HG02798 (cell line): ENCODE measurements at regions not wholly inside any gene's neighbourhood (a gene's known extent, or its start where the extent isn't known, plus 50 kb on each side); places are given as distances from the start of the nearest gene placed in this dataset.

ENCODE experiments used
- ATAC-seq: cut with Tn5 transposase; IDR thresholded peaks from one replicate; pipeline ENCODE4 v1.9.1; 2021; ENCODE audit warnings: mild to moderate bottlenecking; ENCODE audit not compliant: unreplicated experiment, poor library complexity

DNA sequence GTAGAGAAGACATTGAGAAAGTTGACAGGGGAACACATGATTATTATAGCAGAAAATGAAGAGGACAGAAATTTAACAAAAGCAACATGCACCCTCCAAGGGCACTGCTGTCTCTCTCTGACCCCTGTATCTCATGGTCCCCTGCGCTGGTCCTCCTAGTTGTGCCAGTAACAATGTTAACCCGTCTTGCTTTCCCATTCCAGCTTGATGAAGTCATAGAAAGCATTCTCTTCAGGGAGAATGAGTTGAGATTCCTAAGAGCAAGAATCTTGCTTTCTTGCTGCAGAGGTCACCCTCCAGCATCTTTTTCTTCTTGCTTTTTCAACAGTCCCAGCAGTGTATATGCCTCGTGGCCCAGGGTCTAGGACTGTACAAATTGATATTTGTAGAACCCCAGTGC, 279.6 kb upstream of the ADAMTSL1 start:
- ATAC-seq = no peak

DNA sequence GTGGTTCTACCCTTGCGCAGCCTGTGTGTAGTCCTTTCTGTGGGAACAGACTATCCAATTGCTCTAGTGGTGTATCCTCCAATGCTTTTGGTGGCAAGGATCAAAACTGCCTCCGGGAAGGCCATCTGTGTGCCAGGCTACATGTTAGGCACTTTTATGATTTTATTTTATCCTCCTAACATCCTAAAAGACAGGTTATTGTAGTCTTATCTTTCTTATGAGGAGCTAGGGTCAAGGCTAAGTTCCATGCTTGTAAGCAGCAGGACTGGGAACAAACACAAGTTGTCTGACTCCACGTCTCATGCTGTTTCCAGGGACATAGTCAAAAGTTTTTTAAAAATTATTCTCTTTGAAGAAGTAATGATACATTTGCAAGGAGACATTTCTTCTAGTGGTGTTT, 278.7 kb upstream of the ADAMTSL1 start:
- no peak for ATAC-seq

DNA sequence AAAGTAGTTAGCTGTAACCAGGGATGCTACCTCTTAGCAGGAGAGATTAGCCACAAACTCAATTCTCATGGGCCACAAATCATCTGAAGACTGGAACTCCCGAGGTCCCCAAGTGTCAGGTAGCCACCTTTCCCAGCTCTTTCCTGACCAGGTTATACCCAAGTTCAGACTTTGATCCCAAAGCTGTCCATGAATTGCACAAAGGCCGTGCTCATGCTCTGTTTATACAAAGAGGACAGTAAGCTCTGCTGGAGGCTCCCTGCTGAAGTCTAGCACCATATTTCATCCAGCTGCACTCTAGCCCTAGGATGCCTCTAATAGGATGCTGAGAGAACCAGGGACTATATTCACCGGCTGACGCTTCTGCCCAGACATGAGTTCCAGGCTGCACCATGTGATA, 271.0 kb upstream of the ADAMTSL1 start:
- no peak for ATAC-seq

DNA sequence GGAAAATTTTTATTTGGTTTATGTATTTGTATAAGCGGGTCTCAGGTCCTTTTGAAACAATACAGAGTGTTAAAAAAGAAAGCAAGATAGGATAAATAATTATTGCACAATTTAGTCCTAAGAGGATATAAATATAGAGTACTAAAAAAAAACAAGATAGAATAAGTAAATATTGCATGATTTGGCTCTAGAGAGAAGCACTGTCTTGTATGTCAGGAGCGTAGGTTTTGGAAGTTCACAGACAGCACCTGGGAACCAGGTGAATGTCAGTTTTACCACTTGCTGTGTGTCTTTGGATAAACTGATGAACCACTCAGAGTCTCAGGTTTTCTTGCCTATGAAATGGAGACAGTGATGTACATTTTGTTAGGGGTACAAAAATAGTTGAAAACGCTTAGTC, 266.2 kb upstream of the ADAMTSL1 start:
- ATAC-seq = no peak

DNA sequence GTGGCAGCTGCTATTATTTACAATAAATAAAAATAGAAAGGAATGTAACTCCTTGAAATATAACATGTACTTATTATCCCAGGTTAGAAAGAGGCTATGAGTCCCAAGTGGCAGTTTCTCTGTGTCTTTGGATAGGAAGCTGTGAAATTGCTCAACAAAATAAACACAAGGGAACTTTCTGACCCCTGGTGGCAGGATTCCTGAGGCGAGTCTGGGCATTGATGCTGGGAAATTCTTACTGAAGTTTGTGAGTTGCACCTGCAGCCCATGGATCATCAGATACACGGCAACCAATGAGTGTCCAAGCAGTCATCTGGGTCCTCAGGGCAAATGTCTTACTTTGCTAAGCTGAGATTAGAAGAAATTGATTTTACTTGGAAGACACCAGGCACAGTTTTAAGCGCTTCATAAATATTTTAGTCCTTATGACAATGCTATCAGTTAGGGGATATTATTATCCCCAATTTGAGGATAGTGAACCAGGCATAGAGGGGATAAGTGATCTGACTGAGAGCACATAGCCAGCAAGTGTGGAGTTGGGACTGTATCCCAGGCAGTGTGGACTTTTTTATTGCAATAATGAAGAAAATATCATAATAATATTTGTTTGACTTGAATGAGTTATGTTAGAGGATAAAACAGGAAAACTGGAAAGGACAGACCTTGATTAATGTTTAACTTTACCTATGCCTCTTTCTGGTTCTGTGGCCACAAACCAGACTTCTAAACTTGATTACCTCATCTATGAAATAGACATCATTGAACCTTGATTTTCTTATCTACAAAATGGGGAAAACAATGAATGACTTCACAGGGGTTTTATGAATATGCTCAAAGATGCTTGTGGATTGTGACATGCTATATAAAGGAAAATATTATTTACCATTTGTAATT, 265.5 kb upstream of the ADAMTSL1 start:
- no peak for ATAC-seq

DNA sequence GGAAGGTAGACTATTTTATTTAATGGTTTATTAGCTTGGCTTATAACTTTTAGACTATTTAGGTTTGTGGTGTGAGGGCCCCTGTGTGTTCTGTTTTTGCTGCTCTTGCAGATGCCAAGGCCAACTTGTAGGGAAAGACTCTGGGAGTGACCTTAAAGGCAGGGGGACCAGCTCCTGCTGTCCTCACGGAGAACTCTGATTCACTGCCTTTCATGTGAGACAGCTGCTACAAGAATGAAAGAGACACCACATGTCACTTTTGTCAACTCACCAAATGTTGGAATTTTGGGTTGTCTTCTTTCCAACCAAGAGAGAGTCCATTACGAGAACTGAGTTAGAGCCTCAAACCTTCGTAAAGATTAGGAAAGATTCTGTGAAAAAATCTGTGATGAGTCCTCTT, 258.3 kb upstream of the ADAMTSL1 start:
- no peak for ATAC-seq

DNA sequence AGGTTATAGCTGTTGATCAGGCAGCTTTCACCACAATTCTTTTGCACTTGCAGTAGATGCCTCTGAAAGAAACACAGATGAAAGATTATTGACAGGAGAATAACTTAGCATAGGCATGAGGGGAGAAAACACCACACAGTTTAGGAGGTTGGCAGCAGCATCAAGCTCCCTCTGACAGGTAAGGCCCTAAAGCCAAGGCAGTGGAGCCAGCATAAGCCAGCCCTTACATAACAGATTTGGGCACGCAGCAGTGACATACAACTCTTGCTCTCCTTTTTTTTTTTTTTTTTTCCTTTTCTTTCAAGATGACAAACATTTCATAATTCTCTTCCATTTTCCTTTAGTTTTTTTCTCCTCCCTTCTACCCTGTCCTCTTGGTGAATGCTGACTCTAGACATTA, 257.6 kb upstream of the ADAMTSL1 start:
- no peak for ATAC-seq

DNA sequence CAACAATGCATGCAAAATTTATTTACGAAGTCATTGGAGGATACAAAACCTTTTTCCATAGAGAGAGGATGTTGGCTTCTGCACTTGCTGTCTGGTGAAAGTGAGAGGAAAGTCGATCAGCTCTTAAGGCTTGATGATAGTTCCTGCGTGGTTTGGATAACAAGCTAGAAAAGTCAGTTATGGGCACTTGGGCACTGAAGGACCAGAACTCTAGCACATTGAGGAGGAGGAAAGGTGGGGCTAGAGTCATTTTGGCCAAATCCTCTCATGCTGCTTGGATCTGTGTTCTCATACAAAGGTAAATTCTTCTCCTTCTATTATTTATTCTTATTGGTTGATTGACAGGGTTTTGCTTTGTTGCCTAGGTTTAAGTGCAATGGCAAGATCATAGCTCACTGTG, 245.9 kb upstream of the ADAMTSL1 start:
- no peak for ATAC-seq

DNA sequence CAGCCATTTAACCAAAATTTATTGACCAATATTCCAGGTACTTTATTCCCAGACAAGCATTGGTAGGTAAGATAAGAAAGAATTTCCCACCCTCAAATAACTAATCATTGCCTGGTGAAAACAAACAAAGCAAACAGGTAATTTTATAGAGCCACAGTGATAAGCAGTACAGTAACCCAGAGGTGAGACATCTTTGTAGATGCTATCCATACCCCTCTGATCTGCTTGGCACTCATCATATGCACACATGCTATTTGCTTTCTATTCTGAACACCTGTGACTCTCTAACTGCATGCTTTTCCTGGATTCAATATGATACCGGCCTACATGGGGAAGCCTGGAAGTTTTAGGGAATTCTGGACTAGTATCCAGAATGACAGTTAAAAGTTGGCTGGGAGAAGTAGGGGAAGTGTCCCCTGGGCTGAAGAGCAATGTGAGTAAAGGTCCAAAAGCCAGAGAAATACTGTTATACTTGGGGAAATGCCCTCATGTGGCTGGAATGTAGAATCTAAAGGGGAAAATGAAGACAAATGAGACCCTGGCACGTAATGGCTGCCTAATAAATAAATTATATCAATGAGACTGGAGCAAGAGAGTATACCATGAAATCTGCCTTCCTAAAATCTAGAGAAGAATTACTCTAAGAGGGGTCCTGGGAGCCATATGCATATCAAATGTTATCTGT, 243.8 kb upstream of the ADAMTSL1 start:
- ATAC-seq = no peak

DNA sequence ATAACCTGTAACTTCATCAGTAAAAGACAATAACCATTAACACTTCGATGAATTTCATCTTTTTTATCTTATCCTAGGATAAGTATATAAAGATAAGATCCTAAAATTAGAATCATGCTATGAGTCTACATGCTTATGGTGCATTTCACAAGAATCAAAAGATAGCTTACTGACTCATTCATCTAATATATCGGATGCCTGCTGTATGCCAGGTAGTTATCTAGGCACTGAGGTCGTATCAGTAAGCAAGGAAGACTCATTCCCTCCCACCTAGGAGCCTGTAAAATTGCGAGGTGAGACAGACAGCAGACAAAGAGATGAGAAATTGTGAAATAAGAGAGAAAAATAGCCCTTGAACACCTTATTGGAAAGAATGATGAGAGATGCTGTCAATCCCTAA, 240.6 kb upstream of the ADAMTSL1 start:
- ATAC-seq = no peak

DNA sequence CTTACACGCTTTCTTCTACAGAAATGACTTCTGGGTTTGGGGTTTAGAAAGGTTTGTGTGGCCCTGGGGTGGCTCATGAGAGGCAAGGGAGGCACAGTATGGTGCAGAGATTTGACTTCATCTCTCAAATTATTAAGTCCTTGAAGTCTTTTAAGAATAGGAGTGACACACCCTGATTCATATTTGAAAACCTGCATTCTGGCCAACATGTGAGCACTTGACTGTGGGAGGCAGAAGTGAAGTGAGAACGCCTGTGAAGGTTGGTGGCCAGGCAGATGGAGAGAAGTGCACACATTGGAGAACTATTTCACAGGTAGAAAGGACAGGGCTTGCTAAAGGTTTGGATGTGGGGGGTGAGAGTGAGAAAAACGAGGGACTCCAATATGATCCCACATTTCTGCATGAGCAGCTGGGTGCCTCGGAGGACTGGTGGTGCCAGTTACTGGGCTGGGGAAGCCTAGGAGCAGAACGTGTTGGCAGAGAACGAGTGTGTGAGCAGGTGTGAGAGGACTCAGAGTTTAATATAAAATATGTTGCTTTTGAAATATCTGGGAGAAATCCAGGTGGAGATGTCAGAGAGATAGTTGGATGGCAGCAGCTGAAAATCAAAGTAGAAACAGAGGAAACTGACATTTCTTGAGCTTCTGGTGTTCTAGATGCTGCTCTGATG, 240.0 kb upstream of the ADAMTSL1 start:
- ATAC-seq = no peak

DNA sequence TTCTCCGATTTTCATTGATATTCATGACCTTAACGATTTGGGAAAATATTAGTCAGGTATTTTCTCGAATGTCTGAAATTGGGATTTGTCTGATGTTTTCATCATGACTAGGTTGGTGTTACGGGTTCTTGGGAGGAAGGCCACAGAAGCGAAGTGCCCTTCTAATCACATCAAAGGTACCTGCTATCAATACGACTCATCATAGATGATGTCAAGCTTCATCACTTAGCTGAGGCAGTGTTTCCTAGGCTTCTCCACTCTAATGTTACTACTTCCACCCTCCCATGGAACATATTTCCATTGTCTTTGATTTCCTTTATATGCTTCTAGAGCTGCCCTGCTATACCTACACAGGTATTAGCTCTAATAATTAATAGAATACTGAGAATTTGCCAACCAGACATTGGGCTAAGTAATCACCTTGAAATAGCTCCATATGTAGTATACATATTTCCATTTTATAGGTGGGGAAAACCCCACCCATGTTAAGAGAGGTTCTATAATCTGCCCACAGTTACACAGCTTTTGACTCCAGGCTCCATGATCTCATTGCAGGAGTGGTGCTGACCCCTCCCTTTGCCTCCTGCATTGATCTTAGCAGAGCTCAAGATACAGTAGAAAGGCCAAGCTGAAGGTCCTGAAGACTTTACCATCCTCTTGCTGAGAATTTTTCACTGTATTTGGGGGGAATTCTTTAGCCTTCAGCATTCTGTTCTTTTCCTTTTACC, 238.6 kb upstream of the ADAMTSL1 start:
- no peak for ATAC-seq

DNA sequence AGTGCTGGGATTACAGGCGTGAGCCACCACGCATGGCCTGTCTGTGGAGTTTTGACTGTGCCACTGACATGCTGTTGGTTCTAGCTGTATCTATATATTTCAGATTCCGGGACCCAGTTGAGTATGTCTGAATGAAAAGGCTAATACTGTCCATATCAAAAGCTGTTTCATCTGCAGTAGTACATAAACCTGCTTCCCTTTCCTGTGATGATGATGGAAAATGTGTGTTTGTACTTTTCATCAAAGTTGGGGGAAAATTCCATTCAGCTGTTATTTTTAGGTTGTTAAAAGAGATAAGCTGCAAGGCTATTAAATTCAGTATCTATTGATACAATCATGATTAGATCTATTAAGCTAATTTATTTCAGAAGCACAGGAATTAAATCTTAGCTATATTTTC, 237.6 kb upstream of the ADAMTSL1 start:
- no peak for ATAC-seq

DNA sequence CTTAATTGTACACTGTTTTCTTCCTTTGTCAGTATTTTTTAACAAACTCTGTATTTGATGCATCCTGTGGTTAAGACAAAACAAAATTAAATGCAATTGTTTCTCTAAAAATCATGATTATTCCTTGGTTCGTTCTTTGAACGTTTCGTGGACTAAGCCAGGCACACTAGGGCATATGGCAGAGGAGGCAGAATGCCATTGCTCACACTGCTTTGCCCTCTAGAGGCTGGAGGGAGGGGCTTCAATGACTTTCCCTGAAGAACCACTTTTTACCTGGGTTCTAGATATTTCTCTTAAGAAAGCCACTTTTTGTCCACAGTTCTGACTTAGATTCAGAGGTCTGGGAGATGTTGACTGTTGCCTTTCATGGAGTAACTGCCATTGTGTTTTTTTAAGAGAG, 236.2 kb upstream of the ADAMTSL1 start:
- no peak for ATAC-seq

DNA sequence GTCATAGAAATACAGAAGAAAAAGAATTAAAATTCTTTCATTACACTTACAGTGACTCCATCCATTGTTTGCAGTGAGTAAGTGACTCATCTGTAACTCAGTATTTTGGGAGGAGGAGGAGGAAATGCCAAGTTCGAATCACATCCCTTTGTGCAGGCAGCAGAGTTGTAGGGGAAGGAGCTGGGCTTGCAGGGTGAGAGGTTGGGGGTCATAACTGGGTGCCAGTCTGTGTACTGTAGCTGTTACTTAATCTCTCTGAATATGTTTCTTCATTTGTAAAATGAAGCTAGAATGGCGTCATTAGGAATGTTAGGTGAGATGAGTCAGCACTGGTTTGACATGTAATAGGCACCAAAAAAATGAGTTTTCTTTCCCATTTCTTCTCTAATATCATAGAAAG, 235.7 kb upstream of the ADAMTSL1 start:
- ATAC-seq = no peak

DNA sequence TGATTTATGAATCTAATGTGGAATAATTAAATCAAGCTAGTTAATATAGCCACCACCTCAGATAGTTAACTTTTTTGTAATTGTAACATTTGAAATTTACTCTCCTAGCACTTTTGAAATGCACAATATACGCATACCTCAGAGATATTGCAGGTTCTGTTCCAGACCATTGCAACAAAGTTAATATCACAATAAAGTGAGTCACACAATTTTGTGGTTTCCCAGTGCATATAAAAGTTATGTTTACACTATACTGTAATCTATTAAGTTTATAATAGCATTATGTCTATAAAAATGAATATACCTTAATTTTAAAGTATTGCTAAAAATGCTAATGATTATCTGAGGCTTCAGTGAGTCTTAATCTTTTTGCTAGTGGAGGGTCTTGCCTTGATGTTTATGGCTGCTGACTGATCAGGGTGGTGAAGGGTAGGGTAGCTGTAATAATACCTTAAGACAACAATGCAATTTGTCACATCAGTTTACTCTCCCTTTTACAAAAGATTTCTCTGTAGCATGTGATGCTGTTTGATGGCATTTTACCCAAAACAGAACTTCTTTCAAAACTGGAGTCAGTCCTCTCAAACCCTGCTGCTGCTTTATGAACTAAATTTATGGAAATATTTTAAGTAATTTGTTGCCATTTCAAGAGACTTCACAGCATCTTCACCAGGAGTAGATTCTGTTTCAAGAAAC, 235.1 kb upstream of the ADAMTSL1 start:
- ATAC-seq = no peak

DNA sequence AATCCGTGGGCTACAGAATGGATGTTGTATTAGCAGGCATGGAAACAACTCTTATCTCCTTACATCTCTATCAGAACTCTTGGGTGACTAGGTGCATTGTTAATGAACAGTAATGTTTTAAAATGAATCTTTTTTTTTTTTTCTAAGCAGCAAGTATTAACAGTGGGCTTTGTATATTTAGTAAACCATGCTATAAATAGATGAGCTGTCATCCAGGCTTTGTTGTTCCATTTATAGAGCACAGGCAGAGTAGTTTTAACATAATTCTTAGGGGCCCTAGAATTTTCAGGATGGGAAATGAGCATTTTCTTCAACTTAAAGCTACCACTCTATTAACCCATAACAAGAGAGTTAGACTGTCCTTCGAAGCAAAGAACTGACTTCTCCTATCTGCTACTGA, 233.7 kb upstream of the ADAMTSL1 start:
- ATAC-seq = no peak

DNA sequence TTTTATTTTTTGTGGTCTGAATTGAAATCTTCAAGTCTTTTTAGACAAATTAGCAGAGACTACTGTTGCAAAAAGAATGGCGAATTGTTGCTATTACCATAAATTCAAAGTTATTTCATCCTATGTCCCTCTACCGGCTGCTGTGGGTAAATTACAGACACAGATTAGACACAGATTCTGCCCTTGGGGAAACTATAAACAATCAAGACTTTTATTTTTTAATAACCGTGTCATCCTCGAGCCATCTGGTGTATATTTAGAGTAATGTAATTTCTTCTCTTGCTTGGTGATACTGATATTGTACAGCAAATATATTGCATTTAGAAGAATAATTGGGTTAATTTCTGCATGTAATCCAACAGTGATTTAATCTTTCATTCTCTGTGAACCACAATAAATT, 228.0 kb upstream of the ADAMTSL1 start:
- no peak for ATAC-seq

DNA sequence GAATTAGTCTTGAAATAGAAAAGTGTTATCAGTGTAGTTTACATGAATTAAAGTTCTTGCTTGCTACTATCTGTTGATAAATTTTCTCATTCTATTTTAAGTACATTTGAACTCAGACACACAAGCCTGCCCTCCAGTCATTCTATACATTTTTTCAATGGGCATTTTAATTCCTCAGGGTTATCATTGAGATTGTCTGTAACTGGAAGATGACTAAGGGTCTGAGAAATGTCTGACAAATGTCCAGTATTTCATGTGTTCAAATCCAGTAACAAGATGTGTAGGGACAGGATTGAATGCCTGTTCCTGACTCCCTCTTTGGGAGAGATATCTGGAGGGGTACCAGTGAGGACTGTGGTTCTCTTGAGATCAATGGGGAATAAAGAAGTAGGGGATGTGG, 223.9 kb upstream of the ADAMTSL1 start:
- no peak for ATAC-seq

DNA sequence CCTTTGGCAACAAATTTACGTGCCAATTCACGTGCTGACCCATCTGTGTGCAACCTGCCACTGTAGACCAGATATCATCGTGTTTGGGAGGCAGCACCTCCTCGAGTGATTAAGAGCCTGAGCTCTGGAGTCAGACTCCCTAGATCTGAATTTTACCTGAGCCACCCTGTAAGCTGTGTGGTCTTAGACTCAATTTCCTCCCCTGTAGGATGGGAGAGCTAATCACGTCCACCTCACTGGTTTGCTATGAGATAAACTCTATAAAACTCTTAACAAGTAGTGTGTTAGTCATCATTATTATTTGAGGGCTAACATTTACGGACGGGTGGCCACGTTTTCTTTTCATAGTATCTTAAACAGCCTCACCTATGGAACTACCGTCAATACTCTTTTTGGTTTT, 220.0 kb upstream of the ADAMTSL1 start:
- ATAC-seq = no peak
